ENCODE measurements at regions not wholly inside any gene's neighbourhood (a gene's known extent, or its start where the extent isn't known, plus 50 kb on each side); places are given as distances from the start of the nearest gene placed in this dataset.

DNA sequence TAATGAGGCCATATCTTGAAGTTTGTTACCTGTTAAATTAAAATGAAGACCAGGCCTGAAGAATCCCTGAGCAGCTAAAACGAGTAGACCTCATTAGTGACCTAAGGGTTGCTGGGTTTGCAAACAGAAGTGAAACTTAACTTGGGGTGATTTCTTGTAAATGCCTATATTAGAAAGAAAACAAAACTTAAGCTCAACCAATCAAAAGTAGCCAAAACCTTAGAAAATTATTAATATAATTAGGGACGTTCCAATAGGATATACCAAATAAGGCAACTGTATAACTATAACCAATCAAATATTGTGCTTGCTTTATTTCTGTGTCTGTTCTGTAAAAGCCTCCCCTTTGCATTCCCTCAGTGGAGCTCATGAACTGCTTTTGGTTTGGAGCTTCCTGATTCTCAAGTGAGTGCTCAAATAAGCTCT, 137.9 kb upstream of the VRK2 start:
- WGBS (ENCODE audit: low lambda C conversion rate) = 0% methylated on average over 2 of the region's 2 CpGs
- no peak for DNase-seq (ENCODE audit: low spot score)
- H4K20me1 ChIP-seq (ENCODE audit: insufficient read depth, low read length) = no peaks in the 10 kb centered on the region
- H3K36me3 ChIP-seq (replicated peaks in 1 of 2; ENCODE audit: control insufficient read depth in 1 of 2, insufficient read depth in 2 of 2, low read length in 2 of 2) = no peaks in the 10 kb centered on the region
- no peak for FAIRE-seq
- no peak overlapping the region for H2AFZ ChIP-seq (ENCODE audit: low read length)
- no peaks in the 10 kb centered on the region for H3K79me2 ChIP-seq (ENCODE audit: insufficient read depth, low read length)
- ATAC-seq = no peak
- ChIA-PET POLR2A (no interaction called here), CTCF (ENCODE audit: low intra/inter-chr PET ratio, low total read pairs) (no interaction called here)
- BruUV-seq (replicated peaks) = no TSS peak
- no peaks in the 10 kb centered on the region for H3K9me3 ChIP-seq (ENCODE audit: low read length)
- in situ Hi-C loops (cut with HindIII; ENCODE audit: extremely low pct_ligation_motif_present, low pct_unique_long_range_greater_than_20kb) (loop anchor here (5.0 kb wide), 1 partner anchor 539 kb away; no protein-coding TSS in a partner anchor), intact Hi-C loops (cut with micrococcal nuclease; ENCODE audit: unreplicated experiment) (loop anchor here (5.0 to 10.0 kb wide), 3 partner anchors 139 to 646 kb away; partner anchors contain the start of gene VRK2)
- no peak overlapping the region for H3K4me3 ChIP-seq (replicated peaks in 1 of 3; ENCODE audit: insufficient read depth in 1 of 3, low read depth in 2 of 3, low read length in 3 of 3)
- H3K27ac ChIP-seq (ENCODE audit: extremely low read length, insufficient read depth, low read length) = no peak overlapping the region
- H3K4me2 ChIP-seq (ENCODE audit: low read depth, low read length) = no peak overlapping the region
- no peaks in the 10 kb centered on the region for H3K4me1 ChIP-seq (ENCODE audit: insufficient read depth, low read length)
- H3K9ac ChIP-seq (ENCODE audit: insufficient read depth, low read depth, low read length) = no peak overlapping the region
- no peaks in the 10 kb centered on the region; a peak in 1 of 5 replicates for H3K27me3 ChIP-seq (ENCODE audit: control insufficient read depth in 1 of 2, insufficient read depth in 2 of 2, low read length in 2 of 2)
- TF ChIP-seq FOXP1 (IDR thresholded peaks at IDR 0.05) = no peak
- no peak for TF ChIP-seq FOXP1 (CRISPR knock-in tag; IDR thresholded peaks at IDR 0.05)
- no peak for TF ChIP-seq SYNCRIP (IDR thresholded peaks at IDR 0.05; ENCODE audit: insufficient read depth, low read depth, low read length)
- no peak for TF ChIP-seq CREM (IDR thresholded peaks at IDR 0.05)
- no peak for TF ChIP-seq CREM (CRISPR knock-in tag; IDR thresholded peaks at IDR 0.05)
- TF ChIP-seq ZNF652 (CRISPR knock-in tag; IDR thresholded peaks at IDR 0.05; ENCODE audit: borderline replicate concordance, low read depth) = no peak
- no peak for TF ChIP-seq MEF2D (CRISPR knock-in tag; IDR thresholded peaks at IDR 0.05)
- TF ChIP-seq, protein P1, sequence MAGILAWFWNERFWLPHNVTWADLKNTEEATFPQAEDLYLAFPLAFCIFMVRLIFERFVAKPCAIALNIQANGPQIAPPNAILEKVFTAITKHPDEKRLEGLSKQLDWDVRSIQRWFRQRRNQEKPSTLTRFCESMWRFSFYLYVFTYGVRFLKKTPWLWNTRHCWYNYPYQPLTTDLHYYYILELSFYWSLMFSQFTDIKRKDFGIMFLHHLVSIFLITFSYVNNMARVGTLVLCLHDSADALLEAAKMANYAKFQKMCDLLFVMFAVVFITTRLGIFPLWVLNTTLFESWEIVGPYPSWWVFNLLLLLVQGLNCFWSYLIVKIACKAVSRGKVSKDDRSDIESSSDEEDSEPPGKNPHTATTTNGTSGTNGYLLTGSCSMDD (CRISPR knock-in tag; IDR thresholded peaks at IDR 0.05) = no peak
- no peak for TF ChIP-seq SAP130 (CRISPR knock-in tag; IDR thresholded peaks at IDR 0.05; ENCODE audit: low read depth)
- no peak for TF ChIP-seq PRMT3 (CRISPR knock-in tag; IDR thresholded peaks at IDR 0.05; ENCODE audit: borderline replicate concordance, low read depth)
- no peak for TF ChIP-seq ZNF496 (CRISPR knock-in tag; IDR thresholded peaks at IDR 0.05; ENCODE audit: insufficient replicate concordance)
- TF ChIP-seq, protein P2, sequence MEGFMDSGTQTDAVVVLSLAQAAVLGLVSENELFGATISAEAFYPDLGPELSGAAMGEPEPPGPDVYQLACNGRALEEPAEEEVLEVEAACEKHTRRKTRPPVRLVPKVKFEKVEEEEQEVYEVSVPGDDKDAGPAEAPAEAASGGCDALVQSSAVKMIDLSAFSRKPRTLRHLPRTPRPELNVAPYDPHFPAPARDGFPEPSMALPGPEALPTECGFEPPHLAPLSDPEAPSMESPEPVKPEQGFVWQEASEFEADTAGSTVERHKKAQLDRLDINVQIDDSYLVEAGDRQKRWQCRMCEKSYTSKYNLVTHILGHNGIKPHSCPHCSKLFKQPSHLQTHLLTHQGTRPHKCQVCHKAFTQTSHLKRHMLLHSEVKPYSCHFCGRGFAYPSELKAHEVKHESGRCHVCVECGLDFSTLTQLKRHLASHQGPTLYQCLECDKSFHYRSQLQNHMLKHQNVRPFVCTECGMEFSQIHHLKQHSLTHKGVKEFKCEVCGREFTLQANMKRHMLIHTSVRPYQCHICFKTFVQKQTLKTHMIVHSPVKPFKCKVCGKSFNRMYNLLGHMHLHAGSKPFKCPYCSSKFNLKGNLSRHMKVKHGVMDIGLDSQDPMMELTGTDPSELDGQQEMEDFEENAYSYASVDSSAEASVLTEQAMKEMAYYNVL (CRISPR knock-in tag; IDR thresholded peaks at IDR 0.05; ENCODE audit: borderline replicate concordance) = no peak
- no peak for TF ChIP-seq ARNT (IDR thresholded peaks at IDR 0.05)
- TF ChIP-seq, protein P3, sequence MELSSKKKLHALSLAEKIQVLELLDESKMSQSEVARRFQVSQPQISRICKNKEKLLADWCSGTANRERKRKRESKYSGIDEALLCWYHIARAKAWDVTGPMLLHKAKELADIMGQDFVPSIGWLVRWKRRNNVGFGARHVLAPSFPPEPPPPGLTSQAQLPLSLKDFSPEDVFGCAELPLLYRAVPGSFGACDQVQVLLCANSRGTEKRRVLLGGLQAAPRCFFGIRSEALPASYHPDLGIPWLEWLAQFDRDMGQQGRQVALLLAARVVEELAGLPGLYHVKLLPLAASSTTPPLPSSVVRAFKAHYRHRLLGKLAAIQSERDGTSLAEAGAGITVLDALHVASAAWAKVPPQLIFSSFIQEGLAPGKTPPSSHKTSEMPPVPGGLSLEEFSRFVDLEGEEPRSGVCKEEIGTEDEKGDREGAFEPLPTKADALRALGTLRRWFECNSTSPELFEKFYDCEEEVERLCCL (CRISPR knock-in tag; IDR thresholded peaks at IDR 0.05; ENCODE audit: borderline replicate concordance) = no peak
- TF ChIP-seq, protein P4, sequence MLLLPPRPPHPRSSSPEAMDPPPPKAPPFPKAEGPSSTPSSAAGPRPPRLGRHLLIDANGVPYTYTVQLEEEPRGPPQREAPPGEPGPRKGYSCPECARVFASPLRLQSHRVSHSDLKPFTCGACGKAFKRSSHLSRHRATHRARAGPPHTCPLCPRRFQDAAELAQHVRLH (CRISPR knock-in tag; IDR thresholded peaks at IDR 0.05; ENCODE audit: borderline replicate concordance, low read depth) = no peak
- TF ChIP-seq ZNF816 (CRISPR knock-in tag; IDR thresholded peaks at IDR 0.05; ENCODE audit: borderline replicate concordance) = no peak
- TF ChIP-seq, protein P5, sequence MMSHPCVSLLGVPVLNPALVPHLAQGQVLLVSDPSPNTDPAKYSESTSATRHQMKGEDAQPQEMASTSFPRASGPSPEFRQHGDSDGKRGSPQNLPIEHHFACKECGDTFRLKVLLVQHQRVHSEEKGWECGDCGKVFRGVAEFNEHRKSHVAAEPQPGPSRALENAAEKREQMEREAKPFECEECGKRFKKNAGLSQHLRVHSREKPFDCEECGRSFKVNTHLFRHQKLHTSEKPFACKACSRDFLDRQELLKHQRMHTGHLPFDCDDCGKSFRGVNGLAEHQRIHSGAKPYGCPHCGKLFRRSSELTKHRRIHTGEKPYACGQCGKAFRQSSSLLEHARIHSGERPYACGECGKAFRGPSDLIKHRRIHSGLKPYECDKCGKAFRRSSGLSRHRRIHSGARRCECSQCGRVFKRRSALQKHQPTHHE (CRISPR knock-in tag; IDR thresholded peaks at IDR 0.05; ENCODE audit: borderline replicate concordance) = no peak
